GM18907 (cell line): ENCODE measurements at regions not wholly inside any gene's neighbourhood (a gene's known extent, or its start where the extent isn't known, plus 50 kb on each side); places are given as distances from the start of the nearest gene placed in this dataset.

Experiments used
- ATAC-seq: cut with Tn5 transposase; IDR thresholded peaks from one replicate; pipeline ENCODE4 v1.9.1; 2021; ENCODE audit warnings: mild to moderate bottlenecking, moderate library complexity; ENCODE audit not compliant: unreplicated experiment

GRCh38 chr5:125298746-125299379, 552.4 kb upstream of the ZNF608 start:
- no peak for ATAC-seq

GRCh38 chr5:125301711-125302110, 555.3 kb upstream of the ZNF608 start:
- no peak for ATAC-seq

DNA sequence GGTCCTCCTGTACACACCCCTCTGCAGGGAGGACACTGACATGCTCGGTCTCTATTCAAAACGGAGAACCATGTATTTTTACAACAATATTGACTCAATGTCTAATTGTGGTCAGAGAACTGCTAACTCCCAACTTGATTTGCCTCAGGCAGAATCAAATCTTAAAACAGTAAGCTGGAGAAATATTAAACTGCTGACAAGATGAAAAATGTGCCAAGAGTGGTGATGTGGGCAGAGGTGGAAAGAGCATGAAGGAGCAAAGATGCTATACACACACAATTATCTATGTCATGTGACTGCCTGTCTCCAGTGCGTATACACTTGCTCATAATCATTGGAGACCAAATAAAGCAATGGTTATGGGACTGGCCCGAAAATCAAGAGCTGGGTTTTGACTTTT, 556.1 kb upstream of the ZNF608 start:
- no peak for ATAC-seq

DNA sequence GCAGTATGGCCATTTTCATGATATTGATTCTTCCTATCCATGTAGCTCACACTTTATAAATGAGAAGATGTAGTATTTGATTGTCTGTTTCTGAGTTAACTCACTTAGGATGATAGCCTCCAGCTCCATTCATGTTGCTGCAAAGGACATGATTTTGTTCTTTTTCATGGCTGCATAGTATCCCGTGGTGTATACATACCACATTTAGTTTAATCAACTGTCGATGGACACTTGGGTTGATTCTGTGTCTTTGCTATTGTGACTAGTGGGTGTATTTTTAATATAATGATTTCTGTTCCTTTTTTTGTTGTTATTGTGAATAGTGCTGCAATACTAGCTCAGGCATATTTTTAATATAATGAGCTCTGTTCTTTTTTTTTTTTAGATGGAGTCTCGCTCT, 560.3 kb upstream of the ZNF608 start:
- ATAC-seq, result no peak

GRCh38 chr5:125310749-125311148, 564.3 kb upstream of the ZNF608 start:
- no peak for ATAC-seq

DNA sequence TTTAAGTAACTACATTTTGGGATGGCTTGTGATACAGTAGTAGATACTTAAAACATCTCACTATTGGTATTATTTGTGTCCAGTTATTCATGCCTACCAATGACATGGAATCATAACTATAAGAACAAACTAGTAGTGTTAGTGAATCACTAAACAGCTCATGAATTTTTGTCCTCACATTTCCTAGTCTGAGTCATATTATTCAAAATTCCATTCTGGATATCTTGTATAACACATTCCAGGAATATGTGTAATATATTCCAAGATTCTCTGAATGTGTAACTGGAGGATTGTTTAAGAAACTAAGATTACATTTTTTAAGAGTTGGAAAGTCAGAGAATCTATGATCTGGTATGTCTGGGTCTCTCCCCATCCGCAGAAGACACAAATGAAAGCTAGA, 565.3 kb upstream of the ZNF608 start:
- no peak for ATAC-seq

- ATAC-seq, result no peak
These were observed 567.1 kb upstream of the ZNF608 start for GRCh38 chr5:125313555-125313954.

GRCh38 chr5:125315306-125315705, 568.9 kb upstream of the ZNF608 start:
- no peak for ATAC-seq

- ATAC-seq, result no peak
These were observed 570.0 kb upstream of the ZNF608 start for GRCh38 chr5:125316391-125316790.

GRCh38 chr5:125316915-125317535, 570.6 kb upstream of the ZNF608 start:
- no peak for ATAC-seq

DNA sequence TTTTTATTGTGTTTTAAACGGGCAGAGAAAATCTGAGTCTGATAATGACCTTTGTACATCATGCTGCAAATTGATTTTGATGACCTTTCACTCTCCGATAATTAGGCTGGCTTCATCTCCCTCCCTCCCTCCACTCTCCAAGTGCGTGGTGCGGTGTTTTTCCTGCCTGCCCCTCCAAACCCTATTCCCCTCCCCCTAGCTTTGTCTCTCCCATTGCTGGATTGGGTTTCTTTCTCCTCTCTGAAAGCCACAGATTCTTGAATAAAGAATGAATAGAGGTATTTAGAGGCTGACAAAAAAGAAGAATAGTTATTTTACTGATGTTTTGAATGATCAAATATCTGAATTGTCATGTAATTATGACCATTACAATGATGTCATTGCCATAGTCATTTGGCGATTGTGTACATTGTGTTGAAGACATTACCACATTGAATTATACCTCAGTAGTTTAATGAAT, 571.1 kb upstream of the ZNF608 start:
- no peak for ATAC-seq

- ATAC-seq, result no peak
These were observed 575.2 kb upstream of the ZNF608 start for GRCh38 chr5:125321654-125322053.

GRCh38 chr5:125323613-125324012, 577.2 kb upstream of the ZNF608 start:
- no peak for ATAC-seq

- ATAC-seq, result no peak
These were observed 579.2 kb upstream of the ZNF608 start for GRCh38 chr5:125325488-125326149.

- no peak for ATAC-seq
These were observed 579.7 kb upstream of the ZNF608 start for GRCh38 chr5:125326150-125326510.

DNA sequence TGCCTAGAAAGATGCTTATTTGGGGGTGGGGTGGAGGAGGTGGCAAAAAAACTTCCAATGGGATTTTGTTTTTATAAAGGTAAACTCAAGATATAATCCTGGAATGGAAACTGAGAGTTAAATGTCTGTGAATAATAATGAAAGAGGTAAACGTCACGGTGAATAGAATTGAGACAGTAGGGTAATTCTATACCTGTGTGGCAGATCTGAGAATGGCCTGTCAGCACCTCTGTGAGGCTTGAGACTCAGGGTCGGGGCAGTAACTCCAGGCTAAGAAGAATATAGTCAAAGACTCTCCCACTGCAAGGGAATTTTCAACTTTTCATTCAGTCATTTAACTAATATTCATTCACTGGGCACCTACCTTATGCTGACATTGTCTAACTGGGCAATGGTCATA, 581.2 kb upstream of the ZNF608 start:
- no peak for ATAC-seq

- ATAC-seq, result no peak
These were observed 585.7 kb upstream of the ZNF608 start for GRCh38 chr5:125331987-125332598.

GRCh38 chr5:125333416-125333815, 587.0 kb upstream of the ZNF608 start:
- no peak for ATAC-seq

- no peak for ATAC-seq
These were observed 590.0 kb upstream of the ZNF608 start for GRCh38 chr5:125336401-125336800.

DNA sequence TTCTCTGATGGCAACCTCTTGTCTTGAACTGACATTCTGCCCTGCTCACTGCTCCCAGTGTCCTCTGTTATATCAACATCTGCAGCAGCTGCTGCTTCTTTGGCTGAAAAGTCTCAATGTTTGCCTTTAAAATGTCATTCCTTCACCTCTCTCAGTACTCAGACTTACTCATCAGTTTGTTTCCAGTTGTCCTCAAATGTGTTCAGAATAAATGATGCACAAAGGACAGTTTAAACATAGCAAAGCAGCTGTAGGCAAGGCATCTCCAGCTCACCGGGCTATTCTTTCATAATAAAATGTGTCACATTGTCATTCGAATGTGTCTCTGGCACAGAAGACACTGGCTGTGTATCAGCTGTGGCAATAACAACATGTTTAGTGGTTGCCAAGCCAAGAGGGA, 590.9 kb upstream of the ZNF608 start:
- no peak for ATAC-seq

DNA sequence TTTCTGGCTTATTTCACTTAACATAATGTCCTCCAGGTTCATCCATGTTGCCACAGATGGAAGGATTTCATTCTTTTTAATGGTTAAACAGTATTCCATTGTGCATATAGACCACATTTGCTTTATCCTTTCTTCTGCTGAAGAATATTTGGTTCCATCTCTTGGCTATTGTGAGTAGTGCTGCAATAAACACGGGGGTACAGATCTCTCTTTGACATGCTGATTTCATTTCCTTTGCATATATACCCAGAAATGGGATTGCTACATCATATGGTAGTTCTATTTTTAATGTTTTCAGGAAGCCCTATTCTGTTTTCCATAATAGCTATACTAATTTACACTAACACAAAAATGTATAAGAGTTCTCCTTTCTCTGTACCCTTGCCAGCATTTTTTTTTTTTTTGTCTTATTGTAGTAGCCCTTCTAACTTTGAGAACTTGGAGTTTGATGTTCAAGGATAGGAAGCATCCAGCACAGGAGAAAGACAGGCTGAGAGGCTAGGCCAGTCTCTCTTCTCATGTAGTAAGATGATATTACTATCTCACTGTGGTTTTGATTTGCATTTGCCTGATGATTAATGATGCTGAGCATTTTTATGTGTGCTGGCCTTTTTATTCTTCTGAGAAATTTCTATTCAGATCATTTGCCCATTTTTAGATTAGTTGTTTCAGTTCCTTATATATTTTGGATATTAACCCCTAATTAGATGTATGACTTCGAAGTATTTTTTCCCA, 592.2 kb upstream of the ZNF608 start:
- no peak for ATAC-seq
